Skeletal muscle tissue (tissue), 3 donors: ENCODE measurements at regions not wholly inside any gene's neighbourhood (a gene's known extent, or its start where the extent isn't known, plus 50 kb on each side); places are given as distances from the start of the nearest gene placed in this dataset.

ENCODE experiments used
- H3K27ac ChIP-seq: one replicate; pipeline ENCODE4 v1.7.0; 2013; ENCODE audit warnings: mild to moderate bottlenecking, low read depth, low read length, inconsistent platforms
- H3K27me3 ChIP-seq, 3 donors: one replicate each; pipeline ENCODE4 v1.7.0; 2013; ENCODE audit warnings: low read length in 3 of 3; ENCODE audit not compliant: control insufficient read depth in 3 of 3, insufficient read depth in 3 of 3
- H3K36me3 ChIP-seq, 3 donors: one replicate each; pipeline ENCODE4 v1.7.0; 2013; ENCODE audit warnings: low read length in 3 of 3; ENCODE audit not compliant: control insufficient read depth in 3 of 3, insufficient read depth in 3 of 3
- H3K4me1 ChIP-seq, 3 donors: one replicate each; pipeline ENCODE4 v1.7.0; 2013; ENCODE audit warnings: low read length in 3 of 3, mild to moderate bottlenecking in 3 of 3; ENCODE audit not compliant: control insufficient read depth in 3 of 3, insufficient read depth in 3 of 3
- H3K4me3 ChIP-seq, 3 donors: one replicate each; pipeline ENCODE4 v1.7.0; 2013; ENCODE audit warnings: low read length in 3 of 3
- H3K9ac ChIP-seq, 3 donors: one replicate each; pipeline ENCODE4 v1.7.0; 2013; ENCODE audit warnings: low read length in 3 of 3, mild to moderate bottlenecking in 3 of 3, moderate library complexity in 2 of 3, low read depth in 1 of 3
- H3K9me3 ChIP-seq, 3 donors: one replicate each; pipeline ENCODE4 v1.7.0; 2013; ENCODE audit warnings: low read length in 3 of 3; ENCODE audit not compliant: control insufficient read depth in 3 of 3
- donor health status: Osteomylitis.

GRCh38 chr10:83433705-83434104 lies 705.6 kb upstream of the GHITM start:
- H3K27ac ChIP-seq = no peak overlapping the region
- H3K27me3 ChIP-seq = no peaks in the 10 kb centered on the region
- H3K36me3 ChIP-seq = no peaks in the 10 kb centered on the region
- no peak overlapping the region for H3K9ac ChIP-seq
- H3K4me3 ChIP-seq = no peak overlapping the region
- no peaks in the 10 kb centered on the region for H3K9me3 ChIP-seq
- no peaks in the 10 kb centered on the region for H3K4me1 ChIP-seq

GRCh38 chr10:83448013-83448412 lies 691.3 kb upstream of the GHITM start:
- Histone ChIP-seq H3K9me3 (no peaks in the 10 kb centered on the region), H3K4me3 (no peak overlapping the region), H3K9ac (no peak overlapping the region), H3K4me1 (no peaks in the 10 kb centered on the region), H3K36me3 (no peaks in the 10 kb centered on the region), H3K27me3 (no peaks in the 10 kb centered on the region), H3K27ac (no peak overlapping the region)

GRCh38 chr10:83458611-83459010 lies 680.7 kb upstream of the GHITM start:
- Histone ChIP-seq H3K27ac (no peak overlapping the region), H3K4me1 (no peaks in the 10 kb centered on the region), H3K9ac (no peak overlapping the region), H3K4me3 (no peak overlapping the region), H3K27me3 (no peaks in the 10 kb centered on the region), H3K9me3 (no peaks in the 10 kb centered on the region), H3K36me3 (no peaks in the 10 kb centered on the region)

- H3K27ac ChIP-seq = no peak overlapping the region
- no peaks in the 10 kb centered on the region for H3K9me3 ChIP-seq
- no peaks in the 10 kb centered on the region for H3K27me3 ChIP-seq
- H3K4me3 ChIP-seq = no peak overlapping the region
- H3K36me3 ChIP-seq = no peaks in the 10 kb centered on the region
- H3K9ac ChIP-seq = no peak overlapping the region
- H3K4me1 ChIP-seq = no peaks in the 10 kb centered on the region
Observed at GRCh38 chr10:83459124-83459523, 680.2 kb upstream of the GHITM start.

GRCh38 chr10:83469728-83470331 lies 669.5 kb upstream of the GHITM start:
- no peak overlapping the region for H3K4me3 ChIP-seq
- no peaks in the 10 kb centered on the region for H3K27me3 ChIP-seq
- H3K27ac ChIP-seq = no peak overlapping the region
- no peaks in the 10 kb centered on the region for H3K36me3 ChIP-seq
- H3K9ac ChIP-seq = no peak overlapping the region
- H3K9me3 ChIP-seq = no peaks in the 10 kb centered on the region
- no peaks in the 10 kb centered on the region for H3K4me1 ChIP-seq

- H3K9ac ChIP-seq = no peak overlapping the region
- no peak overlapping the region for H3K27ac ChIP-seq
- H3K4me3 ChIP-seq = no peak overlapping the region
- no peaks in the 10 kb centered on the region for H3K36me3 ChIP-seq
- no peaks in the 10 kb centered on the region for H3K27me3 ChIP-seq
- no peaks in the 10 kb centered on the region for H3K4me1 ChIP-seq
- no peaks in the 10 kb centered on the region for H3K9me3 ChIP-seq
Observed at GRCh38 chr10:83476211-83476610, 663.1 kb upstream of the GHITM start.

- no peak overlapping the region for H3K9ac ChIP-seq
- H3K9me3 ChIP-seq = no peaks in the 10 kb centered on the region
- no peaks in the 10 kb centered on the region for H3K36me3 ChIP-seq
- H3K4me3 ChIP-seq = no peak overlapping the region
- no peaks in the 10 kb centered on the region for H3K4me1 ChIP-seq
- H3K27ac ChIP-seq = no peak overlapping the region
- H3K27me3 ChIP-seq = no peaks in the 10 kb centered on the region
Observed at GRCh38 chr10:83489161-83489560, 650.1 kb upstream of the GHITM start.

- H3K4me3 ChIP-seq = no peak overlapping the region
- no peaks in the 10 kb centered on the region for H3K9me3 ChIP-seq
- no peak overlapping the region for H3K9ac ChIP-seq
- no peaks in the 10 kb centered on the region for H3K27me3 ChIP-seq
- H3K4me1 ChIP-seq = no peaks in the 10 kb centered on the region
- no peaks in the 10 kb centered on the region for H3K36me3 ChIP-seq
- H3K27ac ChIP-seq = no peak overlapping the region
Observed at GRCh38 chr10:83492004-83492403, 647.3 kb upstream of the GHITM start.

- Histone ChIP-seq H3K9ac (no peak overlapping the region), H3K27ac (no peak overlapping the region), H3K4me3 (no peak overlapping the region), H3K9me3 (no peaks in the 10 kb centered on the region), H3K36me3 (no peaks in the 10 kb centered on the region), H3K4me1 (no peaks in the 10 kb centered on the region), H3K27me3 (no peaks in the 10 kb centered on the region)
Observed at GRCh38 chr10:83512681-83513080, 626.6 kb upstream of the GHITM start.

GRCh38 chr10:83515001-83515400 lies 624.3 kb upstream of the GHITM start:
- H3K27me3 ChIP-seq = no peaks in the 10 kb centered on the region
- no peaks in the 10 kb centered on the region for H3K9me3 ChIP-seq
- H3K4me3 ChIP-seq = no peak overlapping the region
- H3K27ac ChIP-seq = no peak overlapping the region
- no peak overlapping the region for H3K9ac ChIP-seq
- H3K36me3 ChIP-seq = no peaks in the 10 kb centered on the region
- no peaks in the 10 kb centered on the region for H3K4me1 ChIP-seq

GRCh38 chr10:83516788-83517187 lies 622.5 kb upstream of the GHITM start:
- Histone ChIP-seq H3K4me3 (no peak overlapping the region), H3K9me3 (no peaks in the 10 kb centered on the region), H3K27me3 (no peaks in the 10 kb centered on the region), H3K4me1 (no peaks in the 10 kb centered on the region), H3K9ac (no peak overlapping the region), H3K36me3 (no peaks in the 10 kb centered on the region), H3K27ac (no peak overlapping the region)
